ENCODE measurements at regions not wholly inside any gene's neighbourhood (a gene's known extent, or its start where the extent isn't known, plus 50 kb on each side); places are given as distances from the start of the nearest gene placed in this dataset.

- Histone ChIP-seq H3K36me3 (no peaks in the 10 kb centered on the region), H3K4me3 (replicated peaks in 1 of 3) (no peak overlapping the region), H3K4me1 (no peaks in the 10 kb centered on the region), H3K9me3 (no peaks in the 10 kb centered on the region), H3K27ac (no peak overlapping the region), H3K27me3 (no peaks in the 10 kb centered on the region)
- 72 to 83% methylated on average over 2 of the region's 2 CpGs for WGBS, 2 donors
- DNase-seq: no peak
- TF ChIP-seq CTCF (IDR thresholded peaks at IDR 0.05) (no peak), POLR2A (IDR thresholded peaks at IDR 0.05) (no peak)
- intact Hi-C loops (cut with DNase I): no loop called here
Observed at GRCh38 chr13:74662905-74663304, 528.7 kb upstream of the KLF12 start.

GRCh38 chr13:74661851-74662250 is 527.6 kb upstream of the KLF12 start:
- intact Hi-C loops (cut with DNase I): no loop called here
- no peaks in the 10 kb centered on the region for H3K36me3 ChIP-seq
- WGBS, 2 donors: 84 to 85% methylated on average over 2 of the region's 2 CpGs
- no peaks in the 10 kb centered on the region for H3K27me3 ChIP-seq
- no peak overlapping the region for H3K4me3 ChIP-seq (replicated peaks in 1 of 3)
- DNase-seq: no peak
- H3K4me1 ChIP-seq: no peaks in the 10 kb centered on the region
- no peak for TF ChIP-seq CTCF (IDR thresholded peaks at IDR 0.05)
- TF ChIP-seq POLR2A (IDR thresholded peaks at IDR 0.05): no peak
- H3K27ac ChIP-seq: no peak overlapping the region
- H3K9me3 ChIP-seq: no peaks in the 10 kb centered on the region

GRCh38 chr13:74657765-74658164 is 523.6 kb upstream of the KLF12 start:
- H3K4me3 ChIP-seq (replicated peaks in 1 of 3): no peak overlapping the region
- no peaks in the 10 kb centered on the region for H3K27me3 ChIP-seq
- H3K4me1 ChIP-seq: no peaks in the 10 kb centered on the region
- H3K9me3 ChIP-seq: no peaks in the 10 kb centered on the region
- no peak for DNase-seq
- H3K27ac ChIP-seq: no peak overlapping the region
- intact Hi-C loops (cut with DNase I): no loop called here
- H3K36me3 ChIP-seq: no peaks in the 10 kb centered on the region
- TF ChIP-seq CTCF (IDR thresholded peaks at IDR 0.05) (no peak), POLR2A (IDR thresholded peaks at IDR 0.05) (no peak)
- 85 to 89% methylated on average over 1 of the region's 1 CpG for WGBS, 2 donors

- H3K4me3 ChIP-seq (replicated peaks in 1 of 3): no peak overlapping the region
- H3K4me1 ChIP-seq: no peaks in the 10 kb centered on the region
- WGBS, 2 donors: 34 to 47% methylated on average over 1 of the region's 1 CpG
- no peak overlapping the region for H3K27ac ChIP-seq
- no peaks in the 10 kb centered on the region for H3K36me3 ChIP-seq
- no peaks in the 10 kb centered on the region for H3K27me3 ChIP-seq
- intact Hi-C loops (cut with DNase I): no loop called here
- TF ChIP-seq CTCF (IDR thresholded peaks at IDR 0.05) (no peak), POLR2A (IDR thresholded peaks at IDR 0.05) (no peak)
- DNase-seq: no peak
- no peaks in the 10 kb centered on the region for H3K9me3 ChIP-seq
Observed at GRCh38 chr13:74651121-74651520, 516.9 kb upstream of the KLF12 start.

- no peaks in the 10 kb centered on the region for H3K9me3 ChIP-seq
- no peaks in the 10 kb centered on the region for H3K4me1 ChIP-seq
- TF ChIP-seq POLR2A (IDR thresholded peaks at IDR 0.05) (no peak), CTCF (IDR thresholded peaks at IDR 0.05) (no peak)
- H3K4me3 ChIP-seq (replicated peaks in 1 of 3): no peak overlapping the region
- no peak overlapping the region for H3K27ac ChIP-seq
- no peak for DNase-seq
- intact Hi-C loops (cut with DNase I): no loop called here
- H3K27me3 ChIP-seq: no peaks in the 10 kb centered on the region
- no peaks in the 10 kb centered on the region for H3K36me3 ChIP-seq
- WGBS, 2 donors: 73 to 77% methylated on average over 2 of the region's 2 CpGs
Observed at GRCh38 chr13:74647991-74648390, 513.8 kb upstream of the KLF12 start.
